ENCODE measurements at regions not wholly inside any gene's neighbourhood (a gene's known extent, or its start where the extent isn't known, plus 50 kb on each side); places are given as distances from the start of the nearest gene placed in this dataset.
"Not testable (repeated sequence)": the region's sequence is repeated elsewhere in the genome, so short reads cannot be mapped to it uniquely, and the experiment has no call there.

DNA sequence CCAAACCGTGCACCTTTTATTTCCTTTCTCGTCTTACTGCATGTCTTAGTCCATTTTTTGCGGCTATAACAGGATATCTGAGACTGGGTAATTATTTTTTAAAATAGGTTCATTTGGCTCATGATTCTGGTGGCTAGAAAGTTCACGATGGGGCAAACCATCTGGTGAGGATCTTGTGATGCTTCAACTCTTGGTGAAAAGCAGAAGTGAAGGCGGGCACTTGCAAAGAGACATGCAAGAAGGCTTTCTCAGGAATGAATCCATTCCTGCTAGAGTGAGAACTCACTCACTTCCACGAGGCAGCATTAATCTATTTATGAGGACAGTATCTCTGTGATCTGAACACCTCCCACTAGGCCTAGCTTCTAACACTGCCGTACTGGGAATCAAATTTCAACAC lies 327.1 kb upstream of the RBMS1 start:
- H3K4me3 ChIP-seq (ENCODE audit: control insufficient read depth in 1 of 7, extremely low read depth in 1 of 7, insufficient read depth in 4 of 7, low read depth in 2 of 7, low read length in 6 of 7), result no peak overlapping the region
- H3K9me3 ChIP-seq (ENCODE audit: control extremely low read depth in 1 of 5, control insufficient read depth in 4 of 5, insufficient read depth in 2 of 5, low read depth in 1 of 5, low read length in 4 of 5), result peaks cover 0 to 16% (median 2%) of the 10 kb centered on the region in 5 experiments
- ChIA-PET POLR2A (no interaction called here), CTCF (no interaction called here)
- whole genome bisulfite sequencing (ENCODE audit: insufficient coverage), result 94% methylated on average over 5 of the region's 7 CpGs
- H3K4me1 ChIP-seq (ENCODE audit: control extremely low read depth in 1 of 4, control insufficient read depth in 4 of 4, insufficient read depth in 4 of 4, low read length in 3 of 4), result no peaks in the 10 kb centered on the region
- no peak overlapping the region for H3K27ac ChIP-seq (ENCODE audit: insufficient read depth in 1 of 2, low read depth in 1 of 2, low read length in 2 of 2, poor library complexity in 1 of 2, severe bottlenecking in 2 of 2)
- no peaks in the 10 kb centered on the region for H3K27me3 ChIP-seq (replicated peaks in 2 of 5; ENCODE audit: control insufficient read depth in 4 of 5, insufficient read depth in 5 of 5, low read length in 4 of 5)
- no peaks in the 10 kb centered on the region for H3K36me3 ChIP-seq (ENCODE audit: control insufficient read depth in 4 of 4, insufficient read depth in 4 of 4, low read length in 3 of 4)
- DNase-seq, result peak in 1 of 3 donors; percentile 1

GRCh38 chr2:160822006-160822405 lies 328.4 kb upstream of the RBMS1 start:
- no peak overlapping the region for H3K4me3 ChIP-seq (ENCODE audit: control insufficient read depth in 1 of 7, extremely low read depth in 1 of 7, insufficient read depth in 4 of 7, low read depth in 2 of 7, low read length in 6 of 7)
- no peak overlapping the region for H3K27ac ChIP-seq (ENCODE audit: insufficient read depth in 1 of 2, low read depth in 1 of 2, low read length in 2 of 2, poor library complexity in 1 of 2, severe bottlenecking in 2 of 2)
- CTCF ChIA-PET, result no interaction called here
- POLR2A ChIA-PET, result no interaction called here
- no peaks in the 10 kb centered on the region for H3K36me3 ChIP-seq (ENCODE audit: control insufficient read depth in 4 of 4, insufficient read depth in 4 of 4, low read length in 3 of 4)
- no peaks in the 10 kb centered on the region for H3K27me3 ChIP-seq (replicated peaks in 2 of 5; ENCODE audit: control insufficient read depth in 4 of 5, insufficient read depth in 5 of 5, low read length in 4 of 5)
- H3K4me1 ChIP-seq (ENCODE audit: control extremely low read depth in 1 of 4, control insufficient read depth in 4 of 4, insufficient read depth in 4 of 4, low read length in 3 of 4), result no peaks in the 10 kb centered on the region
- DNase-seq, result no peak
- H3K9me3 ChIP-seq (ENCODE audit: control extremely low read depth in 1 of 5, control insufficient read depth in 4 of 5, insufficient read depth in 2 of 5, low read depth in 1 of 5, low read length in 4 of 5), result peaks cover 4 to 29% (median 8%) of the 10 kb centered on the region in 5 experiments

DNA sequence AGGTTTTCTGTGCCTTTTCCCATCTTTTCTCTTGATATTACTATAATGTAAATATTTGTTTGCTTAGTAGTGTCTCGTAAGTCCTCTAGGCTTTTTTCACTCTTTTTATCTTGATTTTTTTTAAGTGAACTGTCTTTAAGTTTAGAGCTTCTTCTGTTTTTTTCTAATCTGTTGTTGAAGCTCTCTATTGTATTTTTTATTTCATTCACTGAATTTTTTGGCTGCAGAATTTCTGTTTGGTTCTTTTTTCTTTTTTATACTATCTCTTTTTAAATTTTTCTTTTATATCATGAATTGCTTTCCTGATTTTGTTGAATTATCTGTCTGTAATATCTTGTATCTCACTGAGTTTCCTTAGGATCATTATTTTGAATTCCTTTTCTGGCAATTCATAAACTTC lies 331.8 kb upstream of the RBMS1 start:
- no peak overlapping the region for H3K27ac ChIP-seq (ENCODE audit: insufficient read depth in 1 of 2, low read depth in 1 of 2, low read length in 2 of 2, poor library complexity in 1 of 2, severe bottlenecking in 2 of 2)
- H3K4me1 ChIP-seq (ENCODE audit: control extremely low read depth in 1 of 4, control insufficient read depth in 4 of 4, insufficient read depth in 4 of 4, low read length in 3 of 4), result no peaks in the 10 kb centered on the region
- CTCF ChIA-PET, result no interaction called here
- peak in 1 of 3 donors; percentile 2 for DNase-seq
- H3K9me3 ChIP-seq (ENCODE audit: control extremely low read depth in 1 of 5, control insufficient read depth in 4 of 5, insufficient read depth in 2 of 5, low read depth in 1 of 5, low read length in 4 of 5), result peaks cover 7 to 41% (median 9%) of the 10 kb centered on the region in 5 experiments
- no peak overlapping the region for H3K4me3 ChIP-seq (ENCODE audit: control insufficient read depth in 1 of 7, extremely low read depth in 1 of 7, insufficient read depth in 4 of 7, low read depth in 2 of 7, low read length in 6 of 7)
- H3K27me3 ChIP-seq (replicated peaks in 2 of 5; ENCODE audit: control insufficient read depth in 4 of 5, insufficient read depth in 5 of 5, low read length in 4 of 5), result no peaks in the 10 kb centered on the region
- WGBS (ENCODE audit: insufficient coverage), result no CpG with 5 or more reads among the region's 1 CpG
- H3K36me3 ChIP-seq (ENCODE audit: control insufficient read depth in 4 of 4, insufficient read depth in 4 of 4, low read length in 3 of 4), result no peaks in the 10 kb centered on the region
- POLR2A ChIA-PET, result no interaction called here

DNA sequence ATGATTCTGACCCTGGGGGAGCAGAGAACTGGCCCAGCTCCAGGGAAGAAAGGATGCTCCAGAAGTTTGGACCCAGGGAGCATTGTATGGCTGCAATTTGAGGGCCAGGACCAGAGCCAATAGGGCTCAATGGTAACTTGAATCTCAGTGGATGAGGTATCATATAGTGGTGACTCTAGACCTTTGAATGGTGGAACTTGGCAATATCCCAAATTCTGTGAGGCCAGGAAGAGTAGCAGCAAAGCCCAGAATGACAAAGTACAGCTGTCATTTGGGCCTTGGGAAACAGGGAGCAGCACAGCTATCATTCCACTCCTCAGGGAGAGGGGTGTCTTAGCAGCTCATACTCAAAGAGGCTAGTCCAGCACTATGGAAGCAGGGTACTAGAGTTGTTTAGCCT lies 332.9 kb upstream of the RBMS1 start:
- Histone ChIP-seq H3K4me1 (ENCODE audit: control extremely low read depth in 1 of 4, control insufficient read depth in 4 of 4, insufficient read depth in 4 of 4, low read length in 3 of 4) (no peaks in the 10 kb centered on the region), H3K36me3 (ENCODE audit: control insufficient read depth in 4 of 4, insufficient read depth in 4 of 4, low read length in 3 of 4) (no peaks in the 10 kb centered on the region), H3K4me3 (ENCODE audit: control insufficient read depth in 1 of 7, extremely low read depth in 1 of 7, insufficient read depth in 4 of 7, low read depth in 2 of 7, low read length in 6 of 7) (no peak overlapping the region), H3K27ac (ENCODE audit: insufficient read depth in 1 of 2, low read depth in 1 of 2, low read length in 2 of 2, poor library complexity in 1 of 2, severe bottlenecking in 2 of 2) (no peak overlapping the region), H3K9me3 (ENCODE audit: control extremely low read depth in 1 of 5, control insufficient read depth in 4 of 5, insufficient read depth in 2 of 5, low read depth in 1 of 5, low read length in 4 of 5) (peaks cover 7 to 41% (median 8%) of the 10 kb centered on the region in 5 experiments), H3K27me3 (replicated peaks in 2 of 5; ENCODE audit: control insufficient read depth in 4 of 5, insufficient read depth in 5 of 5, low read length in 4 of 5) (no peaks in the 10 kb centered on the region)
- CTCF ChIA-PET, result interaction anchor here (1.3 kb wide), 1 partner anchor 42 kb away, joined by 3 read pairs; no protein-coding TSS in a partner anchor
- no peak for DNase-seq
- POLR2A ChIA-PET, result no interaction called here

DNA sequence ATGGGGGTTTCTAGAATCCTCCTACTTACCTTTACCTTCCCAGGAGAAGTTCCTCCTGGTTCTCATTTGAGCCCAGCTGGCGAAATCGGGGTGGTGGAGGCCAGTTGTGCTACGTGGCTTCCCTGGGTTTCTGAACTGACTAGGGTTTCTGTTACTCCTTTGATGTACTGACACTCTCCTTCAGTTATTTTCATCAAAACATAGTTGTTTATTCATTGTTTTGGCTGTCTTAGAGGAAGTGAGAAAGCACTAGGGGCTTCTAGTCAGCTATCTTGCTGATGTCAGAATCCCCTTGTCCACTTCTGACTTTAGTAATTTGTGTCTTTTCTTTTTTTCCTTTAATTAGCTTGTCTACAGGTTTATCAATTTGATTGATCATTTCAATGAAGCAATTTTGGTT lies 332.2 kb upstream of the TANK start:
- 100% methylated on average over 2 of the region's 3 CpGs for WGBS (ENCODE audit: insufficient coverage)
- no peak overlapping the region for H3K4me3 ChIP-seq (ENCODE audit: control insufficient read depth in 1 of 7, extremely low read depth in 1 of 7, insufficient read depth in 4 of 7, low read depth in 2 of 7, low read length in 6 of 7)
- H3K9me3 ChIP-seq (ENCODE audit: control extremely low read depth in 1 of 5, control insufficient read depth in 4 of 5, insufficient read depth in 2 of 5, low read depth in 1 of 5, low read length in 4 of 5), result peaks cover 7 to 36% (median 8%) of the 10 kb centered on the region in 5 experiments
- no peaks in the 10 kb centered on the region for H3K27me3 ChIP-seq (replicated peaks in 2 of 5; ENCODE audit: control insufficient read depth in 4 of 5, insufficient read depth in 5 of 5, low read length in 4 of 5)
- no peaks in the 10 kb centered on the region for H3K4me1 ChIP-seq (ENCODE audit: control extremely low read depth in 1 of 4, control insufficient read depth in 4 of 4, insufficient read depth in 4 of 4, low read length in 3 of 4)
- no peaks in the 10 kb centered on the region for H3K36me3 ChIP-seq (ENCODE audit: control insufficient read depth in 4 of 4, insufficient read depth in 4 of 4, low read length in 3 of 4)
- DNase-seq, result no peak
- H3K27ac ChIP-seq (ENCODE audit: insufficient read depth in 1 of 2, low read depth in 1 of 2, low read length in 2 of 2, poor library complexity in 1 of 2, severe bottlenecking in 2 of 2), result no peak overlapping the region
- POLR2A ChIA-PET, result no interaction called here
- CTCF ChIA-PET, result no interaction called here

GRCh38 chr2:160832381-160832780 lies 327.8 kb upstream of the TANK start:
- H3K27me3 ChIP-seq (replicated peaks in 2 of 5; ENCODE audit: control insufficient read depth in 4 of 5, insufficient read depth in 5 of 5, low read length in 4 of 5); DNase-seq; H3K4me3 ChIP-seq (ENCODE audit: control insufficient read depth in 1 of 7, extremely low read depth in 1 of 7, insufficient read depth in 4 of 7, low read depth in 2 of 7, low read length in 6 of 7); H3K4me1 ChIP-seq (ENCODE audit: control extremely low read depth in 1 of 4, control insufficient read depth in 4 of 4, insufficient read depth in 4 of 4, low read length in 3 of 4); CTCF ChIA-PET; POLR2A ChIA-PET; H3K9me3 ChIP-seq (ENCODE audit: control extremely low read depth in 1 of 5, control insufficient read depth in 4 of 5, insufficient read depth in 2 of 5, low read depth in 1 of 5, low read length in 4 of 5); H3K27ac ChIP-seq (ENCODE audit: insufficient read depth in 1 of 2, low read depth in 1 of 2, low read length in 2 of 2, poor library complexity in 1 of 2, severe bottlenecking in 2 of 2); H3K36me3 ChIP-seq (ENCODE audit: control insufficient read depth in 4 of 4, insufficient read depth in 4 of 4, low read length in 3 of 4): not testable (repeated sequence)
- 93% methylated on average over 3 of the region's 5 CpGs for WGBS (ENCODE audit: insufficient coverage)

DNA sequence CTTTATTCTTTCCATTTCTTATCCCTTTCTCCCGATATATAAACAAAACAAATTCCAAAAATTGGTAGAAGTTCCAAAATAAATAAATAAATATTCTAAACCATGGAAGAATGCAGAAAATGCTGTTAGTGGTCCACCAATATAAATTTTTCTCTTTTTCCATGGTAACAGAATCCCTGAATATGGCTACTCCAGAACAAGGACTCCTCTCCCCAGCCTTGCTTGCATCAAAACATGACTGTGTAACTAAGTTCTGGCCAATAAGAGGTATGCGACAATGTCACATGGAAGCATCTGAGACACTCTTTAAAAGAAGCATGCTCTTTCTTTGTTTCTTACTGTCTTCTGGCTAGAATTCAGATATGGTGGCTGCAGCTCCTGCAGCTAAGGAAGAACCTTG lies 325.1 kb upstream of the TANK start:
- Histone ChIP-seq H3K27me3 (replicated peaks in 2 of 5; ENCODE audit: control insufficient read depth in 4 of 5, insufficient read depth in 5 of 5, low read length in 4 of 5) (no peaks in the 10 kb centered on the region), H3K4me3 (ENCODE audit: control insufficient read depth in 1 of 7, extremely low read depth in 1 of 7, insufficient read depth in 4 of 7, low read depth in 2 of 7, low read length in 6 of 7) (no peak overlapping the region), H3K9me3 (ENCODE audit: control extremely low read depth in 1 of 5, control insufficient read depth in 4 of 5, insufficient read depth in 2 of 5, low read depth in 1 of 5, low read length in 4 of 5) (no peaks in the 10 kb centered on the region), H3K27ac (ENCODE audit: insufficient read depth in 1 of 2, low read depth in 1 of 2, low read length in 2 of 2, poor library complexity in 1 of 2, severe bottlenecking in 2 of 2) (no peak overlapping the region), H3K36me3 (ENCODE audit: control insufficient read depth in 4 of 4, insufficient read depth in 4 of 4, low read length in 3 of 4) (no peaks in the 10 kb centered on the region), H3K4me1 (ENCODE audit: control extremely low read depth in 1 of 4, control insufficient read depth in 4 of 4, insufficient read depth in 4 of 4, low read length in 3 of 4) (no peaks in the 10 kb centered on the region)
- POLR2A ChIA-PET, result no interaction called here
- 100% methylated on average over 1 of the region's 2 CpGs for WGBS (ENCODE audit: insufficient coverage)
- DNase-seq, result no peak
- CTCF ChIA-PET, result interaction anchor here (1.1 kb wide), 1 partner anchor 39 kb away, joined by 3 read pairs; no protein-coding TSS in a partner anchor

All from common myeloid progenitor, CD34-positive (primary cell).